ENCODE measurements at regions not wholly inside any gene's neighbourhood (a gene's known extent, or its start where the extent isn't known, plus 50 kb on each side); places are given as distances from the start of the nearest gene placed in this dataset.

- Histone ChIP-seq H2AK5ac (ENCODE audit: low read depth, low read length) (no peak overlapping the region), H2AFZ (ENCODE audit: low read length) (no peak overlapping the region), H3K4me2 (ENCODE audit: insufficient read depth in 1 of 2, low read depth in 2 of 2, low read length in 2 of 2) (no peak overlapping the region), H3K79me1 (ENCODE audit: low read depth, low read length) (no peaks in the 10 kb centered on the region), H3K79me2 (ENCODE audit: control insufficient read depth in 1 of 2, insufficient read depth in 2 of 2, low read length in 2 of 2) (no peaks in the 10 kb centered on the region), H3K23me2 (ENCODE audit: low read depth, low read length) (no peaks in the 10 kb centered on the region), H4K8ac (ENCODE audit: extremely low read depth, insufficient read depth, low read length) (no peak overlapping the region), H3K9ac (replicated peaks in 1 of 4; ENCODE audit: extremely low read depth in 1 of 4, low read depth in 3 of 4, low read length in 3 of 4) (no peak overlapping the region), H3K23ac (ENCODE audit: insufficient read length) (no peak overlapping the region), H2BK12ac (ENCODE audit: low read depth, low read length) (no peak overlapping the region), H3K27me3 (replicated peaks in 1 of 4; ENCODE audit: control insufficient read depth in 3 of 4, extremely low read depth in 1 of 4, insufficient read depth in 3 of 4, low read length in 3 of 4) (no peaks in the 10 kb centered on the region), H4K20me1 (replicated peaks in 1 of 2; ENCODE audit: control insufficient read depth in 1 of 2, insufficient read depth in 2 of 2, low read length in 2 of 2) (no peaks in the 10 kb centered on the region), H3K4me3 (ENCODE audit: extremely low read depth in 1 of 4, insufficient read depth in 2 of 4, low read depth in 3 of 4, low read length in 4 of 4) (no peak overlapping the region), H3K4me1 (replicated peaks in 1 of 4; ENCODE audit: control insufficient read depth in 3 of 4, insufficient read depth in 4 of 4, low read length in 3 of 4) (no peaks in the 10 kb centered on the region), H2BK20ac (ENCODE audit: low read length) (no peak overlapping the region), H3K4ac (replicated peaks; ENCODE audit: insufficient read length, low read depth, low read length) (no peak overlapping the region), H2BK120ac (replicated peaks; ENCODE audit: low read depth, low read length) (no peak overlapping the region), H2BK15ac (ENCODE audit: low read length) (no peak overlapping the region), H3K36me3 (ENCODE audit: control insufficient read depth in 2 of 4, insufficient read depth in 4 of 4, low read length in 3 of 4) (no peaks in the 10 kb centered on the region), H3K9me3 (ENCODE audit: insufficient read depth in 2 of 2, low read depth in 1 of 2, low read length in 1 of 2) (no peaks in the 10 kb centered on the region), H3K18ac (ENCODE audit: extremely low read depth, low read length) (no peak overlapping the region), H3K14ac (ENCODE audit: insufficient read length) (no peak overlapping the region), H4K5ac (ENCODE audit: insufficient read length, low read depth, low read length) (no peak overlapping the region), H3K56ac (replicated peaks; ENCODE audit: insufficient read length, low read depth, low read length) (no peak overlapping the region), H2BK5ac (ENCODE audit: low read depth, low read length) (no peak overlapping the region), H4K91ac (replicated peaks; ENCODE audit: insufficient read length, low read length) (no peak overlapping the region), H3K27ac (ENCODE audit: low read depth, low read length) (no peak overlapping the region)
- ChIA-PET POLR2A (ENCODE audit: partially characterized antibody) (no interaction called here), CTCF (ENCODE audit: partially characterized antibody) (no interaction called here)
- DNase-seq (ENCODE audit: low read depth in 1 of 2, low spot score in 2 of 2) (no peak), FAIRE-seq (no peak)
- WGBS, 2 experiments (ENCODE audit: extremely low coverage in 1 of 2, insufficient coverage in 1 of 2, insufficient read length in 1 of 2, insufficient replicate concordance in 2 of 2, low coverage in 1 of 2, low lambda C conversion rate in 2 of 2, missing lambda C conversion rate in 1 of 2) = 83% methylated on average over 1 of the region's 1 CpG; no CpG with 5 or more reads in 1 of the 2 experiments
- TF ChIP-seq ATF2 (IDR thresholded peaks at IDR 0.05; ENCODE audit: low read length) = no peak
- TF ChIP-seq POLR2AphosphoS5 (IDR thresholded peaks at IDR 0.05; ENCODE audit: low read depth, low read length) = no peak
- no peak for TF ChIP-seq ASH2L (IDR thresholded peaks at IDR 0.05; ENCODE audit: low read length)
- TF ChIP-seq BCL11A (IDR thresholded peaks at IDR 0.05; ENCODE audit: low read depth in 2 of 2, low read length in 2 of 2) = no peak
- no peak for TF ChIP-seq ZNF274 (IDR thresholded peaks at IDR 0.05; ENCODE audit: borderline replicate concordance, extremely low read depth, low read length)
- no peak for TF ChIP-seq TEAD4 (IDR thresholded peaks at IDR 0.05; ENCODE audit: low read depth, low read length)
- TF ChIP-seq HDAC6 (IDR thresholded peaks at IDR 0.05; ENCODE audit: low read depth, low read length) = no peak
Observed at GRCh38 chrX:127572471-127572870, 479.7 kb downstream of the ACTRT1 start.
